ENCODE measurements at regions not wholly inside any gene's neighbourhood (a gene's known extent, or its start where the extent isn't known, plus 50 kb on each side); places are given as distances from the start of the nearest gene placed in this dataset.
"Not testable (repeated sequence)": the region's sequence is repeated elsewhere in the genome, so short reads cannot be mapped to it uniquely, and the experiment has no call there.

DNA sequence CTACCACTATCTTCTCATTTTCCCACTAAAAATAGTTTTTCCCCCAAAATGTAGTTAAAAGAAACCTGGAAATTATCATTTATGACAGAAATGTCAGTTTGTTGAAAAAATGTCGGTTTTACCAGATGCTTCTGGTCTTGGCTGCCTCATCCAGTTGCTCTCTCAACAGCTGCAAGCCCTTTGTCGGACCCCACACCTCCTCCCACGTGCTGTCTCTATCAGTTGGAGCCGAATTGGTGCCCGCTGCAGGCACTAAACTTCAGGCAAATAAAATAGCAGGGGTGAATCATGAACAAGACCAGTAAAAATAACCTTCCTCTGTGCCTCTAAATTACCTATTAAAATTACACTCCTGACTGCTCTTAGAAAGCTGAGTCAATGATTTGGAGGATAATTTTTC is 129.5 kb upstream of the CEP162 start:
- DNase-seq (ENCODE audit: low read depth, low spot score): no peak
- in situ Hi-C loops (cut with HindIII; ENCODE audit: low pct_unique_long_range_greater_than_20kb, low sequenced_read_pairs): no loop called here

DNA sequence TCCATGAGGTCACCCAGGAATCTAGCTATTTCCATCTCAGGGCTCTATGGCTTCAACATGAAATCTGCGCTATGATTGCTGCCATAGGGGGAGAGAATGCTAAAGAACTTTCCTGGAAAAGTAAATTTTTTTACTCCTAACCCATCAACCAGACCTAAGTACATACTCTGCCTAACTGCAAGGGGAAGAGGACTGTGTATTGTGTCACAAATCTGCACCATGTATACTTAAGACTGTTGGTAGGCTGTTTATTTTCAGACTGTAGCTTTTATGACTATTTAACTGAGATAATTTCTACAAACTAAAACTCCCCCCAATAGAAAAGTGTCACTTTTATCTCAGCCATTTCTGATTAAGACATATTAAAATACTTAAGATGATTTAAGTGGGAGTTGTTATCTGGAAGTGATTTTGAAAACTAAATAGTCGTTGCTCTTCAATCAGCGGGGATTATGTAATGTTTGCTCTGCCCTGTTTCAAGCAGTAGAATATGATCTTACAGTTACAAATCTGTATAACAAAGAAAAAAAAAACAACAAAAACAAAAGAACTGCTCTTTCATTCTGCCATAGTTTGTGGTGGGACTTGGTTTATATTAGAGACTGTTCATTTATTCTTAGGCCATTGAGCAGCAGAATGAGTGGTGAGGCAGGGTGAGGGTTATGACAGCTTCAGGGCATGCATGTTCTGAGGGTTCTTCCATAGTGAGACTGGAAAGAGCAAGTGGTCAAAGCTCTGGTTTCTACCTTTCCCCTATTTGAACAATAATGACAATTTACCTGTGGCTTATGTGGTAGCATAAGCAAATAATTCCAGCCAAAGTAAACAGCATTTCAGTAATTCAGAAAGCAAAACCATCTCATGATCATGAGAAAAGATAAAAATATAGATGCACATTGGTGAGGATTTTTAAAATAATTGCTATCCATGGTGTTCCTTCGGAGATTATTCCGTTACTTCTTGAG is 126.3 kb upstream of the CEP162 start:
- DNase-seq (ENCODE audit: low read depth, low spot score): no peak
- in situ Hi-C loops (cut with HindIII; ENCODE audit: low pct_unique_long_range_greater_than_20kb, low sequenced_read_pairs): no loop called here

DNA sequence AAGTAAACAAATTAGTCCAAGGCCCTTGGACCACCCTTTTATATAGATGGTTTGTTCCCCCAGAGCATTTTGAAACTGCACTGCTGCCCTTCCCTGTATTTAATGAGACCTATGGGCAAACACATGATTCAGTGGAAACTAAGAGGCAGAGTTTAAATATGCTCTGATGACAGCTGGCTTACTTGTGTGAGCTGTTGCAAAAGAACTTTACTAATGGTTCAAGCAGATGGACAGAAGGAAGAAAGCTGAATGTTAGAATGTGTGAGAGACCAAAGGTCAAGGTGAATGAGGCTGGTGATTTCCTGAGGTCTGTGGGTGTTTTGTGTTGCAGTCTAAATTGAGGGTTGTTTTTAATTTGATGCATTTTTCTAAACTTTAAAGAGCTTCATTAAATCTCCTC is 123.0 kb upstream of the CEP162 start:
- DNase-seq (ENCODE audit: low read depth, low spot score): no peak
- in situ Hi-C loops (cut with HindIII; ENCODE audit: low pct_unique_long_range_greater_than_20kb, low sequenced_read_pairs): no loop called here

DNA sequence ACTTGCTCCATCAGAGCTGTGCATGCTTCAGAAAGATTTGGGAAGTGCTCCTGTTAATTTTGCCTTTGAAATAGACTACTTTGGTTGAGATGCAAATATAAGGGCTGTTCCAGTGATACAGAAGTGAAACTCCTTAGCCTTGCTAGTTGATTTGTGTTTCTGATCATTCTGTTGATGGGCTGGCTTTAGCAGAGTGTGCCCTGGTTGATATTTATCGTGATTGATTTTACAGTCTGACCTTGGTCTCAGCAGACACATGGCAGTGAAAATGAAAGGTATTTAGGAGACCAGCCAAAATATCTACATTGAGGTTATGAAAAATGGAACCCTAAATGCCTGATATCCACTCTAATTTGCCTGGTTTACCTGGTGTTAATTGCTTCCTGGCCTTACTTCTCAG is 122.1 kb upstream of the CEP162 start:
- DNase-seq (ENCODE audit: low read depth, low spot score): no peak
- in situ Hi-C loops (cut with HindIII; ENCODE audit: low pct_unique_long_range_greater_than_20kb, low sequenced_read_pairs): no loop called here

DNA sequence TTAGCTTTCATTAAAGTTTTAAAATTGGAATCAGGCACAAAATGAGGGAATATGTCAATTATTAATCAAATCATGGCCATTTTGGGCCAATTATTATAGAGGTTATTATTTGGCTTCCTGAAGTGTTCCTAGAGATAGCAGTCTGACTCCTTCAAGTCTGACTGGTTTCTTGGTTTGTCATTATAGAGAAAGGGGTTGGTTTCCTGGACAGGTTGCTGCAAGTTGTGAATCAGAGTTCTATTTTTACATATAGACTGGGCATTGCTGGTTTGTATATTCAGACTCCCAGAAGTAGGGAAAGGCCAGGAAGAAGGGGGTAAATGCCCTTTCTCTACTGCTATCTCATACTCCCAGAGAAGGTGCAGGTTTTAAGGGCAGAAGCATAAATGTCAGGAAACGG is 121.4 kb upstream of the CEP162 start:
- no peak for DNase-seq (ENCODE audit: low read depth, low spot score)
- in situ Hi-C loops (cut with HindIII; ENCODE audit: low pct_unique_long_range_greater_than_20kb, low sequenced_read_pairs): no loop called here

DNA sequence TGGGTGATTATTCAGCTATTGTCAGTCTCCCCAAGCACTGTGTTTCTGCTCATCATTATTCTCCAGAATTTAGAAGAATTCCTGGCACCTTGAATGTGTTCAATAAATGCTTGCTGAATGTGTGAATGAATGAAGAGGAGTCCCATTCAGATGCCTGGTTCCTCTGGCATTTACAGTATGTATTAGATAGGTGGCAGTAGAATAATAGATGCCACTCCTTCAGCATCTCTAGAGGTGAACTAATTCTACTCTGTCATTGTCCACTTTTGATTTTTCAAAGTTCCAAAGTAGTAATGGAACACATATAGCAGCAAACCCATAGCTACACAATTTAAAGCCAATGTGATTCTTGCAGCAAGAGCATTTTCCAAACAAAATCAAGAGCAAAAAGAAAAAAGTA is 118.9 kb upstream of the CEP162 start:
- in situ Hi-C loops (cut with HindIII; ENCODE audit: low pct_unique_long_range_greater_than_20kb, low sequenced_read_pairs): no loop called here
- peak; percentile 2 for DNase-seq (ENCODE audit: low read depth, low spot score)

DNA sequence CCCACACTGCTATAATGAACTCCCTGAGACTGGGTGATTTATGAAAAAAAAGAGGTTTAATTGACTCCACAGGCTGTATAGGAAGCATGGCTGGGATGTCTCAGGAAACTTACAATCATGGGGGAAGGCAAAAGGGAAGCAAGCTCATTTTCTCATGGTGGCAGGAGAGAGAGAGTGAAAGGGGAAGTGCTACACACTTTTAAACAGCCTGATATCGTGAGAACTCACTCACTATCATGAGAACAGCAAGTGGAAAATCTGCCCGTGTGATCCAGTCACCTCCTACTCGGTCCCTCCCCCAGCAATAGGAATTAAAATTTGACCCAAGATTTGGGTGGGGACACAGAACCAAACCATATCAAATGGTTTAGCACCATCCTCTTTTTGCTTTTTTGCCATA is 116.6 kb upstream of the CEP162 start:
- in situ Hi-C loops (cut with HindIII; ENCODE audit: low pct_unique_long_range_greater_than_20kb, low sequenced_read_pairs): no loop called here
- DNase-seq (ENCODE audit: low read depth, low spot score): no peak

DNA sequence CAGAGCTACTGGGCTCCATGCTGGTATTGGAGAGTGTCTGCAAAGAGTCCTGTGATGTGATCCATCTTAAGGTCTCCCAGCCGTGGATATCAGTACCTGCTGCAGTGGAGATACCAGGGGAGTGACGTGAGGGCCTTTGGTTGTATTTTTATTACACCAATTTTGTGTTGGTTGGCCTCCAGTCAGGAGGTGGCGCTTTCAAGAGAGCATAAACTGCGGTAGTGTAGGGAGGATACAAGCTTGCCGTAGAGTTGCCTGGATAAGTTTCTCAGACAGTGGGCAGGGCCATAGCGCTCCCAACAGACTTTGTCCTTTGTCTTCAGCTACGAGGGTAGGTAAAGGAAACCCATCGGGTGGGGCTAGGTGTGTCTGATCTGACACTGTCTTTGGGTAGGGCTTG is 113.0 kb upstream of the CEP162 start:
- DNase-seq (ENCODE audit: low read depth, low spot score): peak; percentile 9
- in situ Hi-C loops (cut with HindIII; ENCODE audit: low pct_unique_long_range_greater_than_20kb, low sequenced_read_pairs): no loop called here

DNA sequence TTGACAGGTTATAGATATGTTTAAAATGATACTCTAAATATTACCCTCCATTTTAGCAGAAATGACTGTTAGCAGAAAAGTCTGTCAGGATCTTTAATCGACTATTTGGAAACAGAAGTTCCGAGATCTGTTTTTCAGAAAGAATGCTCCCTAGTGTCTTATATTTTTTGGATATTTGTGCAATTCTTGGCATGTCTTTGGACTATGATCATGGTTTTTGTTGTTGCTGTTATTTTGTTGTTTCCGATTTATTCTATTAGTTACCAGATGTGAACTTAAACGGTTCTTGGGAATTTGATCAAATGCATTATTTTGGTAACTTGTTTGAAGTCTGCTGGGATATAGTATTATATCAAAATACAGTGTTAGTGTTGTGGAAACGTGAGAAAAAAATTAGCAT is 106.4 kb upstream of the CEP162 start:
- in situ Hi-C loops (cut with HindIII; ENCODE audit: low pct_unique_long_range_greater_than_20kb, low sequenced_read_pairs): no loop called here

DNA sequence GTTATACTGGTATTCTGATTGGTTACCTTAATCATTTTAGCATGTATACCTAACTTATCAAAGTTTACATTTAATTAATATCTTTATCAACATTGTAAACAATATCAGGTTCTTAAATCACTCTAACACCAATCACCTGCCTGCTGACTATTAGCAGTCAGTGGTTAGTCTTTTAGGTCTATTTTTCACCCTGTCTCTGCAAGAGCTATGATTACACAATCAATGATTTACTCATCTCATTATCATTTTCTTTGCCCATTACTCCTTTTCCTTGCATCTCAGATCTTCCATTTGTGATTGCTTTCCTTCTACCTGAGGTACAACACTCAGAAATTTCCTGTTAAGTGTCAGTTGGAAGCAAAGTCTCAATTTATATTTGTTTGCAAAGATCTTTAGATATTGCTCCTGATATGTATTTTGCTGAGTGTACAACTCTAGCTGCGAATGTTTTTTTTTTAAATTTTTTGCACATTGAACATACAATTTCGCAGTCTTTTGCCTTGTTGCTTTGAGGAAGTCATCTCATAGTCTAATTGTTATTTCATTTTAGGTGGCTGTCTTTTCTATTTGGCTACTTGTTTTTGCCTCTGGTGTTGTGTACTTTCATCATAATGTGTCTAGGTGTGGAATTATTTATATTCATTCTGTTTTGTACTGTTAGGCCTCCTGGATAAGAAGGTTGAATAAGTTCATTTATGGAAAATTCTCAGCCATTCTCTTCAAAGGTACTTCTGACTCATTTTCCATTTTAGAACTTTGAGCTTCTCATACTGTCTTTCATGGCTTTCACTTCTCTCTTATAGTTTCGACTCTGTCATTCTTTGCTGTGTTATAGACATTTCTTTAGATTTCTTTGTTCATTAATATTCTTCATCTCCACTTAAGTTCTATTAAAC is 104.9 kb upstream of the CEP162 start:
- DNase-seq (ENCODE audit: low read depth, low spot score): no peak
- in situ Hi-C loops (cut with HindIII; ENCODE audit: low pct_unique_long_range_greater_than_20kb, low sequenced_read_pairs): no loop called here

More for the DNA sequence above, 106.4 kb upstream of the CEP162 start:
- DNase-seq (ENCODE audit: low read depth, low spot score): no peak

DNA sequence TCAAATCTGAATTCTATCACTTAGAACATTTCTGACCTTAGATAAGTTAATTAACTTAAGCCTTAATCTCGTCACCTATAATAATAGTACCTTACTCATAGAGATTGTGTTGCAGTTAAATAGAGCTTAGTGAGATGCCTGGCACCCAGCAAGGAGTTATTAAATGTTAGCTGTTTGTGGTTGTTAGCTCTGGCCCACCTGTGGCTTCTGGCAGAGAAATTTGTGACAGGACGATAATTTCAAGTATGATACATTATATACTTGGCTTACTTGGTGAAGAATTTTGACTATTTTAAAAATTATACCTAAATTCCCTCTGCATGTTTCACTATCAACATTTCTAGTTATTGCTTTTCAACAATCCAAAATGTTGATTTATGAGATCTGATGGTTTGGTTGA is 102.9 kb upstream of the CEP162 start:
- in situ Hi-C loops (cut with HindIII; ENCODE audit: low pct_unique_long_range_greater_than_20kb, low sequenced_read_pairs): no loop called here
- DNase-seq (ENCODE audit: low read depth, low spot score): no peak

DNA sequence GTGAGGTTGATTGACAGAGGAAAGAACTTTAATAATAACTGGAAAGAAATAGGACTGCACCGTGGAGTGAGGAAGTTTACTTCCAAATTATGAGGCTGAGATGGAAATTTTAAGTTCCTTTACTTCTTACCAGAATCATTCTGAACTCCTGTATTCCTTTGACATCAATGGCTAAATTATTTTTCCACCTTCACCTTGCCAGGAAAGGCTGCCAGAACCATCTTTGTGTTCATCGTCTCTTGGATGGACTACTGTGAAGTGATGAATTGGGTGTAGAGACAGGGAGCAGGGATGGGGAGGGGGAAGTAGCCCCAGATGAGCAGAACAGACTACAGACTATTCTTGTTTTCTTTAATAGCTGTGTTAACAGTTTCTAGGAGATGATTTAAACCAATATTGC is 102.1 kb upstream of the CEP162 start:
- DNase-seq (ENCODE audit: low read depth, low spot score): no peak
- in situ Hi-C loops (cut with HindIII; ENCODE audit: low pct_unique_long_range_greater_than_20kb, low sequenced_read_pairs): no loop called here

DNA sequence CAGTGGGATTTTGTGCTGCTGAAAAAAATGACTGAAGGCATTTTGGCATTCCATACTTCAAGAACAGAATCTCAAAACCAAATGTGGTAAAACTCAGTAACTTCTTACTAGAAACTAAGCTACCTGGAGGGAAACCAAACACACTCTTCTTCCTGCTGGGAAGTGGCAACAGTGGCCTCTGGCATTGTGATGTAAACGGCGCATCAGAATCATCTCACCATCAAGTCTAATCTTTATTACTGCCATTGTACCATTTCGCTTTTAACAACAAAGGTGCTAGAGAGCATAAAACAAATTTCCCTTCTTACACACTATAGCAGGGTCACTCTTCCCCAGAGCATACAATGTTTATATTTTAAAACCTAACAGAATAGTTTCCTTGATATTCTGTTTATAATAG is 101.6 kb upstream of the CEP162 start:
- in situ Hi-C loops (cut with HindIII; ENCODE audit: low pct_unique_long_range_greater_than_20kb, low sequenced_read_pairs): no loop called here
- no peak for DNase-seq (ENCODE audit: low read depth, low spot score)

DNA sequence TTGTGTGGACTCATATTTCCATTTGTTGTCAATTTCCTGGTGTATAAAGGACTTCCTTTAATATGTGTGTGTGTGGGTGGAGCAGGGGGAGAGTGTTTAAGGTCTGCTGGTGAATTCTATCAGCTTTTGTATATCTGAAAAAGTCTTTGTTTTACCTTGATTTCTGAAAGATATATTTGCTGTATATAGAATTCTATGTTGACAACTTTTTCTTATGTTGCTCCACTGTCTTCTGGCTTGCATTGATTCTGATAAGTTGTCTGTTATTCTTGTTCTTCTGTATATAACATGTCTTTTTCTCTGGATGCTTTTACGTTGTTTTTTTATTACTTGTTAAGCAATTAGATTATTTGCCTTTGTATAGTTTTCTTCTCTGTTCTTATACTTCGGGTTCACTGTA is 90.0 kb upstream of the CEP162 start:
- in situ Hi-C loops (cut with HindIII; ENCODE audit: low pct_unique_long_range_greater_than_20kb, low sequenced_read_pairs): no loop called here
- no peak for DNase-seq (ENCODE audit: low read depth, low spot score)

DNA sequence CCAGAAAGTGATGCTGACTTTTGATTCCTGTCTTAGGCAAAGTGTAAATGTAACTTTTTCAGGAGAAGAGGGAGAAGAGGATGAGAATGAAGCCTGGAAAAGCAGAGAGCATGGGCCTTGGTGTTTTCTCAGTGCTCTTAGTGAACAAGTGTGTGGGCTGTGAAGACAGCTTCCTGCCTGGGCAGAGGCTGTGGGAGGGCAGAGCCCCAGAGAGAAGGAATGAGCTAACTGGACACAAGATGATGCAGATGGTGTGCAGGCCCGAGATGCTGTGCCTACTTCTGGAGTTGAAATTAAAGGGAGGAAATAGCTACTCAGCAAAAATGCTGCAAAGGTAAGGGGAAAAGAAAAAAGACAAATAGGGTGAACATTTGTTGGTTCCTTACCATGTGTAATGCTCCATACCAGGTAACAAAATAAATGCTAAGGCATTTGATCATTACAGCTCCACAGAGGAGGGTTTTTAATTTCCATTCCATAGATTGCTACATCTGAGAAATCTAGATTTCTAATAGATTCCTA is 87.0 kb upstream of the CEP162 start:
- no peak for DNase-seq (ENCODE audit: low read depth, low spot score)
- in situ Hi-C loops (cut with HindIII; ENCODE audit: low pct_unique_long_range_greater_than_20kb, low sequenced_read_pairs): no loop called here

DNA sequence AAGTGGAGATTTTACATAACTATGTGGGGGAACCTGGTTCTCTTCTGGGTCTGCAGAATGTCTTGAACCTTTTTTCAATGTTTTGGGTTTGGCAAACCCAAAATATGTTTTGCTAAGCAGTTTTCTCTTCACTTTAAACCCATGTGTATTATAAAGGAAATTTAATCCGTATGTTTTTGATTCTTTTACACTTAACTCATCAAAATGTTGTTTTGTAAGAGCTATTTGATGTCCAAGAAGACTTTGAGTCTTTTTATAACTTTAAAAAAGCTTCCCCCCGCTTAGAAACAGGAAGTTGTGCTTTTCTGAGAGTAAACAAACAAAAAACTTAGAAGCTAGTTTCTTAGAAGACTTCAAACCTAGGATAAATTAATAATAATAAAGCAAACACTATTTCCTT is 81.9 kb upstream of the CEP162 start:
- in situ Hi-C loops (cut with HindIII; ENCODE audit: low pct_unique_long_range_greater_than_20kb, low sequenced_read_pairs): no loop called here
- DNase-seq (ENCODE audit: low read depth, low spot score): no peak

DNA sequence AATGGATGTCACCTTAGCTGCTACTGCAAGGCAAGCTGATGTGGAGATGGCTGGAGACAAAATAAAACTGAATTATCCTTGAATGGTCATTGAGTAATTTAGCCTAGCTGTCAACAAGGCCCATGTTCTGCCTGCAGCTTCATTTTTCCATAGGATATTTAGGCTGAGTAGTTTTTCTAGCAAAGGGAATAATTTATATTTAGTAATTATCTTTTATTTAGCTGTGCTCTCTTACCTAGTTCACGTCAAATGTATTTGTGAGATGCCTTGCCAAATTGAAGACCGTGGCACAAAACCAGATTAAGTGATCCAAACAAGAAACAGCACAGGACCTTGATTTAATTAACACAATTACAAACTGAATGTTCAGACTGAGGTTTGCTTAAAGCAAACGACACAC is 77.4 kb upstream of the CEP162 start:
- in situ Hi-C loops (cut with HindIII; ENCODE audit: low pct_unique_long_range_greater_than_20kb, low sequenced_read_pairs): no loop called here
- DNase-seq (ENCODE audit: low read depth, low spot score): no peak

DNA sequence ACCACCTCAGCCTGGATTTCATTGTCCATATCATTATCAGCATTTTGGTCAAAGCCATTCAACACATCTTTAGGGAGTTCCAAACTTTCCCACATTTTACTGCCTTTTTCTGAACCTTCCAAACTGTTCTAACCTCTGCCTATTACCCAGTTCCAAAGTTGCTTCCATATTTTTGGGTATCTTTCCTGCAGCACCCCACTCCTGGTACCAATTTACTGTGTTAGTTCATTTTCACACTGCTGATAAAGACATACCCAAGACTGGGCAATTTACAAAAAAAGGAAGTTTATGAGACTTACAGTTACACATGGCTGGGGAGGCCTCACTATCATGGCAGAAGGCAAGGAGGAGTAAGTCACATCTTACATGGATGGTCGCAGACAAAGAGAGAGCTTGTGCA is 63.6 kb upstream of the CEP162 start:
- DNase-seq (ENCODE audit: low read depth, low spot score); in situ Hi-C loops (cut with HindIII; ENCODE audit: low pct_unique_long_range_greater_than_20kb, low sequenced_read_pairs): not testable (repeated sequence)
